Activated naive CD4-positive, alpha-beta T cell treated with anti-CD3 and anti-CD28 coated beads, Interleukin-2, amount 50 U/mL, for 24 hours (primary cell): ENCODE measurements at regions not wholly inside any gene's neighbourhood (a gene's known extent, or its start where the extent isn't known, plus 50 kb on each side); places are given as distances from the start of the nearest gene placed in this dataset.

ENCODE experiments used
- H3K27ac Mint-ChIP-seq: one replicate; pipeline ENCODE4 v1.8.0; 2021; ENCODE audit warnings: mild to moderate bottlenecking, mixed read lengths
- H3K27me3 Mint-ChIP-seq: one replicate; pipeline ENCODE4 v1.8.0; 2021; ENCODE audit warnings: mixed read lengths
- H3K36me3 Mint-ChIP-seq: one replicate; pipeline ENCODE4 v1.8.0; 2021; ENCODE audit warnings: mixed read lengths
- H3K4me1 Mint-ChIP-seq: one replicate; pipeline ENCODE4 v1.8.0; 2021; ENCODE audit warnings: mixed read lengths
- H3K4me3 Mint-ChIP-seq: one replicate; pipeline ENCODE4 v1.8.0; 2021; ENCODE audit warnings: mild to moderate bottlenecking, mixed read lengths
- H3K9me3 Mint-ChIP-seq: one replicate; pipeline ENCODE4 v1.8.0; 2021; ENCODE audit warnings: mixed read lengths

DNA sequence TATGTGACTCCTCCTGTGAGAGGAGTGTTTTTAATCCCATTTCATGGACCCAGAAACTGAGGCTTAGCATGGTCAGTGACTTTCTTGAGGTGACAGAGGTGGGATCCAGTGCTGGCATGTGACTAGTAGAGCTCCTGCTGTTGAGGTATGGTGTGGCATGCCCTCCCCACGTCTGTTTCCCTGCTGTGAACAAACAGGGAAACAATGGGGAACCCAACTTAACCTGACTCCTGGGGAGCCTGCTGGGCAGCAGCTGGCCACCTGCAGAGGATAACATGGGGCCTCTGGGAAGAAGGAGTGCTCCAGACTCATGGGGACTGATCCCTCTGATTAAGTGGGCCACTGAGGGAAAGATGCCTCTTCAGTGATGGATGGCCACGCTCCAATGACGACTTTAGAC lies 114.0 kb downstream of the BEGAIN start:
- no peak overlapping the region for H3K27ac Mint-ChIP-seq
- no peaks in the 10 kb centered on the region for H3K4me1 Mint-ChIP-seq
- H3K27me3 Mint-ChIP-seq = no peaks in the 10 kb centered on the region
- H3K4me3 Mint-ChIP-seq = no peak overlapping the region
- H3K9me3 Mint-ChIP-seq = no peaks in the 10 kb centered on the region
- H3K36me3 Mint-ChIP-seq = peaks cover 7% of the 10 kb centered on the region

GRCh38 chr14:100474196-100474595 lies 113.0 kb downstream of the BEGAIN start:
- H3K36me3 Mint-ChIP-seq = peaks cover 7% of the 10 kb centered on the region
- H3K4me1 Mint-ChIP-seq = no peaks in the 10 kb centered on the region
- H3K4me3 Mint-ChIP-seq = no peak overlapping the region
- H3K9me3 Mint-ChIP-seq = no peaks in the 10 kb centered on the region
- no peaks in the 10 kb centered on the region for H3K27me3 Mint-ChIP-seq
- no peak overlapping the region for H3K27ac Mint-ChIP-seq

- no peaks in the 10 kb centered on the region for H3K27me3 Mint-ChIP-seq
- peaks cover 7% of the 10 kb centered on the region for H3K36me3 Mint-ChIP-seq
- no peaks in the 10 kb centered on the region for H3K9me3 Mint-ChIP-seq
- no peak overlapping the region for H3K27ac Mint-ChIP-seq
- H3K4me1 Mint-ChIP-seq = no peaks in the 10 kb centered on the region
- no peak overlapping the region for H3K4me3 Mint-ChIP-seq
Measured at GRCh38 chr14:100475268-100475667, 111.9 kb downstream of the BEGAIN start.

- Mint-ChIP-seq H3K4me3 (no peak overlapping the region), H3K36me3 (peaks cover 5% of the 10 kb centered on the region), H3K4me1 (no peaks in the 10 kb centered on the region), H3K27me3 (no peaks in the 10 kb centered on the region), H3K27ac (no peak overlapping the region), H3K9me3 (no peaks in the 10 kb centered on the region)
Measured at GRCh38 chr14:100476012-100476822, 111.0 kb downstream of the BEGAIN start.

GRCh38 chr14:100484531-100485267 lies 102.5 kb downstream of the BEGAIN start:
- H3K36me3 Mint-ChIP-seq = peaks cover 25% of the 10 kb centered on the region

DNA sequence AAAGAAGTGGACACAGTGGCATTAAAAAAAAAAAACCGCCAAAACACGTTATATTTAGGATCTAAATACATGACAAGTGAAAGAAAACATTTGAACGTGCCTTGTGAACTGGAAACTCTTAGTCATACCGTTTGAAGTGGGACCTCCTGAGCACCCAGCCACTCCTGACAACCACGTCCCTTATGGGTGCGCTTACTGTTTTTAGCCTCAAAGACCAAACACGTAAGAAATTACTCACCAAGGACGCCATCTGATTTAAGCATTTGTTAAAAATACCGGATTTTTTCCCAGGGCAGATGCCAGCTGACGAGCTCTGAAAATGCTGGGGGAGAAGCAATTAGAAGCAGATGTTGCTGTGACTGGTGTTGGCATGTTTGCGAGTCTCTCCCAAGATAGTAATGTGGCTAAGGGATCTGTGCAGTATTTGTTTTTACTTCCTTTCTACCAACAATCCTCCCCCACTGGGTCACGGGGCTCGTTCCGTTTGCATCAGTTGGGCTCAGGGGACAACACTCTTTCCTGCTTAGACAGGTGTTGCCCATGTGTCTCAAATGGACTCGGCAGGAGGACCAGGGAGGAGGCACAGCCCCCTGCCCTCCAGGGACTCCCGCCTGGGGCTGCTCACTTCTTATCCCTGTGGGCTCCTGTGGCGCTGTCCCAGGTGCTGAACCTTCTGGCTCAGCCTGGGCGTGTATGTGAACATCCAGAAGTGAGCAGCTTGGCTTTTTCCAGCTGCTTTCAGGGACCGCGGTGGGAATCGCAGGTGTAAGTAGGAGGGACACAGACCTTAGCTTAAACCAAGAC lies 101.0 kb downstream of the BEGAIN start:
- Mint-ChIP-seq H3K36me3 (peaks cover 25% of the 10 kb centered on the region), H3K9me3 (no peaks in the 10 kb centered on the region)

More at GRCh38 chr14:100484531-100485267, 102.5 kb downstream of the BEGAIN start:
- Mint-ChIP-seq H3K27me3 (no peaks in the 10 kb centered on the region), H3K4me1 (peaks cover 8% of the 10 kb centered on the region), H3K27ac (no peak overlapping the region), H3K9me3 (no peaks in the 10 kb centered on the region), H3K4me3 (no peak overlapping the region)

More for the DNA sequence above, 101.0 kb downstream of the BEGAIN start:
- no peak overlapping the region for H3K27ac Mint-ChIP-seq
- H3K4me1 Mint-ChIP-seq = peaks cover 8% of the 10 kb centered on the region
- no peaks in the 10 kb centered on the region for H3K27me3 Mint-ChIP-seq
- no peak overlapping the region for H3K4me3 Mint-ChIP-seq
